Large intestine (tissue), 3 donors: ENCODE measurements at regions not wholly inside any gene's neighbourhood (a gene's known extent, or its start where the extent isn't known, plus 50 kb on each side); places are given as distances from the start of the nearest gene placed in this dataset.

Experiments
- DNase-seq, 2 donors: peaks; one replicate each; pipeline versions ENCODE4 v3.0.0 to v3.0.0-alpha.2; 2013
- H3K27ac ChIP-seq: one replicate; pipeline ENCODE4 v1.5.1; 2013; ENCODE audit warnings: low read length
- H3K27me3 ChIP-seq: 2 replicates; pipeline ENCODE4 v1.6.1; 2013; ENCODE audit warnings: low read length; ENCODE audit not compliant: control insufficient read depth, insufficient read depth
- H3K36me3 ChIP-seq: 2 replicates; pipeline ENCODE4 v1.6.1; 2013; ENCODE audit warnings: low read length; ENCODE audit not compliant: control insufficient read depth, insufficient read depth
- H3K4me1 ChIP-seq: one replicate; pipeline ENCODE4 v1.6.1; 2013; ENCODE audit warnings: low read length; ENCODE audit not compliant: control insufficient read depth, insufficient read depth
- H3K4me3 ChIP-seq: one replicate; pipeline ENCODE4 v1.5.1; 2013; ENCODE audit warnings: low read length
- H3K9me3 ChIP-seq: one replicate; pipeline ENCODE4 v1.6.1; 2013; ENCODE audit warnings: mild to moderate bottlenecking, low read depth, low read length, moderate library complexity; ENCODE audit not compliant: control insufficient read depth
- WGBS: methylation state at CpG from one replicate; pipeline ENCODE4 v1.1.5; 2013; ENCODE audit warnings: low lambda C conversion rate; ENCODE audit not compliant: insufficient coverage; 5-methylcytosine and 5-hydroxymethylcytosine counted together

GRCh38 chr12:30440826-30441602 is 254.7 kb downstream of the IPO8 start:
- Histone ChIP-seq H3K9me3 (no peaks in the 10 kb centered on the region), H3K36me3 (no peaks in the 10 kb centered on the region), H3K4me1 (no peaks in the 10 kb centered on the region), H3K4me3 (no peak overlapping the region), H3K27ac (no peak overlapping the region), H3K27me3 (no peaks in the 10 kb centered on the region)
- DNase-seq: no peak
- 56% methylated on average over 3 of the region's 7 CpGs for WGBS

GRCh38 chr12:30439201-30439600 is 256.5 kb downstream of the IPO8 start:
- no CpG with 5 or more reads among the region's 4 CpGs for WGBS
- Histone ChIP-seq H3K4me3 (no peak overlapping the region), H3K36me3 (no peaks in the 10 kb centered on the region), H3K27me3 (no peaks in the 10 kb centered on the region), H3K4me1 (no peaks in the 10 kb centered on the region), H3K27ac (no peak overlapping the region), H3K9me3 (no peaks in the 10 kb centered on the region)
- no peak for DNase-seq

- no peak overlapping the region for H3K4me3 ChIP-seq
- H3K36me3 ChIP-seq: no peaks in the 10 kb centered on the region
- H3K4me1 ChIP-seq: no peaks in the 10 kb centered on the region
- DNase-seq: no peak
- no peak overlapping the region for H3K27ac ChIP-seq
- H3K27me3 ChIP-seq: no peaks in the 10 kb centered on the region
- H3K9me3 ChIP-seq: no peaks in the 10 kb centered on the region
- WGBS: 100% methylated on average over 1 of the region's 1 CpG
Observed at GRCh38 chr12:30438601-30439041, 257.0 kb downstream of the IPO8 start.

DNA sequence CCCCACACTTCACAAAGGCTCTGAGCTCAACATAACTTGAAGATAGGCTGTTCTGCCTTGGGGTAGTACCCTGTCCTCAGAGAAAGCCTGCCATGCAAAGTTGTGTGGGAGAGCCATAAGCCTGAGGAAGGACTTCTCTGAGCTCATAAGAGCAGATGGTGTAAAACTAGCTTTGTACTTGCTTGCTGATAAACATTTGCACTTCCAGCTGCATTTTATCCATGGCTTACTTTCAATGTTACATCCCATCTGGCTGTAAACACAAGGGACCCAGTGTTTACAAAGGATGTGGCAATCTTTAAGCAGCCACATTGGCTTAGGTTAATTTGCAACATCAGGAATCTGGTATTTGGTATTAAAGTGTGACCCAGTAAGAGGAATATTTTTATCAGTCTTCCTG is 258.1 kb downstream of the IPO8 start:
- no peaks in the 10 kb centered on the region for H3K27me3 ChIP-seq
- no peaks in the 10 kb centered on the region for H3K9me3 ChIP-seq
- peak in 1 of 2 donors; percentile 10 for DNase-seq
- no peaks in the 10 kb centered on the region for H3K36me3 ChIP-seq
- no peak overlapping the region for H3K4me3 ChIP-seq
- no peak overlapping the region for H3K27ac ChIP-seq
- no peaks in the 10 kb centered on the region for H3K4me1 ChIP-seq

GRCh38 chr12:30437044-30437443 is 258.6 kb downstream of the IPO8 start:
- Histone ChIP-seq H3K36me3 (no peaks in the 10 kb centered on the region), H3K27ac (no peak overlapping the region), H3K9me3 (no peaks in the 10 kb centered on the region), H3K27me3 (no peaks in the 10 kb centered on the region), H3K4me3 (no peak overlapping the region), H3K4me1 (no peaks in the 10 kb centered on the region)
- WGBS: no CpG with 5 or more reads among the region's 5 CpGs
- DNase-seq: no peak

- no peaks in the 10 kb centered on the region for H3K4me1 ChIP-seq
- 40% methylated on average over 1 of the region's 1 CpG for WGBS
- no peaks in the 10 kb centered on the region for H3K36me3 ChIP-seq
- no peak for DNase-seq
- no peaks in the 10 kb centered on the region for H3K27me3 ChIP-seq
- H3K4me3 ChIP-seq: no peak overlapping the region
- no peaks in the 10 kb centered on the region for H3K9me3 ChIP-seq
- H3K27ac ChIP-seq: no peak overlapping the region
Observed at GRCh38 chr12:30428098-30428497, 267.6 kb downstream of the IPO8 start.

- no peaks in the 10 kb centered on the region for H3K27me3 ChIP-seq
- DNase-seq: no peak
- no peaks in the 10 kb centered on the region for H3K4me1 ChIP-seq
- H3K9me3 ChIP-seq: no peaks in the 10 kb centered on the region
- WGBS: no CpG with 5 or more reads among the region's 1 CpG
- no peaks in the 10 kb centered on the region for H3K36me3 ChIP-seq
- no peak overlapping the region for H3K4me3 ChIP-seq
- no peak overlapping the region for H3K27ac ChIP-seq
Observed at GRCh38 chr12:30427555-30427954, 268.1 kb downstream of the IPO8 start.

GRCh38 chr12:30425445-30425844 is 270.2 kb downstream of the IPO8 start:
- DNase-seq: no peak
- Histone ChIP-seq H3K27me3 (no peaks in the 10 kb centered on the region), H3K4me3 (no peak overlapping the region), H3K4me1 (no peaks in the 10 kb centered on the region), H3K9me3 (peaks cover 2% of the 10 kb centered on the region), H3K27ac (no peak overlapping the region), H3K36me3 (no peaks in the 10 kb centered on the region)
- WGBS: no CpG with 5 or more reads among the region's 3 CpGs

GRCh38 chr12:30423330-30423729 is 272.3 kb downstream of the IPO8 start:
- Histone ChIP-seq H3K9me3 (peaks cover 2% of the 10 kb centered on the region), H3K27ac (no peak overlapping the region), H3K36me3 (no peaks in the 10 kb centered on the region), H3K4me1 (no peaks in the 10 kb centered on the region), H3K27me3 (no peaks in the 10 kb centered on the region), H3K4me3 (no peak overlapping the region)
- no peak for DNase-seq
- WGBS: 81% methylated on average over 2 of the region's 5 CpGs

DNA sequence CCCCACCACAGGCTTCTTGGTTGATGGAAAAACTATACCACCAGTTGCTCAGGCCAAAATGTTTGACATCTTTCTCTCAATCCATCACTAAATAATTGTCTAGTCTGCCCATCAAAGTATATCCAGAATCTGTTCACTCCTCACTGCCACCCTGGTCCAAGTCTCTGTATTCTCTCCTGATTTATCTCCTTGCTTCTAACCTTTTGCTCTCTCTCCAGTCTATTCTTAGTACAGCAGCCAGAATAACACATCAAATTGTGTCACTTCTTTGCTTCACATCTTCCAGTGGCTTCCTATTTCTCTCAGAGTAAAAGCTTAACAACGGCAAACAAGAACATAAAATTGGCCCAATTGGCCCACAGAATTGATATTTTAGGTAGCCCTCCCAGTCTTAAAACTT is 272.8 kb downstream of the IPO8 start:
- no peak overlapping the region for H3K4me3 ChIP-seq
- no CpG with 5 or more reads among the region's 1 CpG for WGBS
- H3K27me3 ChIP-seq: no peaks in the 10 kb centered on the region
- no peak for DNase-seq
- H3K36me3 ChIP-seq: no peaks in the 10 kb centered on the region
- H3K27ac ChIP-seq: no peak overlapping the region
- H3K4me1 ChIP-seq: no peaks in the 10 kb centered on the region
- H3K9me3 ChIP-seq: peaks cover 2% of the 10 kb centered on the region

GRCh38 chr12:30420561-30420960 is 275.1 kb downstream of the IPO8 start:
- DNase-seq: no peak
- H3K4me3 ChIP-seq: no peak overlapping the region
- H3K4me1 ChIP-seq: no peaks in the 10 kb centered on the region
- 72% methylated on average over 3 of the region's 3 CpGs for WGBS
- no peak overlapping the region for H3K27ac ChIP-seq
- H3K27me3 ChIP-seq: no peaks in the 10 kb centered on the region
- H3K36me3 ChIP-seq: no peaks in the 10 kb centered on the region
- H3K9me3 ChIP-seq: peaks cover 2% of the 10 kb centered on the region
